ENCODE measurements at regions not wholly inside any gene's neighbourhood (a gene's known extent, or its start where the extent isn't known, plus 50 kb on each side); places are given as distances from the start of the nearest gene placed in this dataset.

DNA sequence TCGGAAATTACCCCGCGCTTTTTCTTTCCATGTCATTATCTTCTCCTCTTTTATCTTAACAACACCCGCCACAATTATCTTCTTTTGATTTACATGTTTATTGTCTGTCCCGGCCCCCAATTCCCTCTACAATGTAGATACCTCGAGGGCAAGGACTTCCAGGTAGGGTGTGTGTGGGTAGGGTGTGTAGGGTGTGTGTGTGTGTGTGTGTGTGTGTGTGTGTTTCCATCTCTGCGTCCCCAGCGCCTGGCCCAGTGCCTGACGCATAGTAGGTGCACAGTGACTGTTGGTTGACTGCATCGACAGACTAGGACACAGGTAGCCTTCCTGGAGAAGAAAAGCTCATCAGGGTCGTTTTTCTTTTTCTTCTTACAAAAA lies 103.1 kb downstream of the UCHL1 start:
- no peak for DNase-seq (ENCODE audit: low spot score)

- DNase-seq (ENCODE audit: low spot score) = peak; percentile 28
Measured at GRCh38 chr4:41360214-41360920, 103.6 kb downstream of the UCHL1 start.

DNA sequence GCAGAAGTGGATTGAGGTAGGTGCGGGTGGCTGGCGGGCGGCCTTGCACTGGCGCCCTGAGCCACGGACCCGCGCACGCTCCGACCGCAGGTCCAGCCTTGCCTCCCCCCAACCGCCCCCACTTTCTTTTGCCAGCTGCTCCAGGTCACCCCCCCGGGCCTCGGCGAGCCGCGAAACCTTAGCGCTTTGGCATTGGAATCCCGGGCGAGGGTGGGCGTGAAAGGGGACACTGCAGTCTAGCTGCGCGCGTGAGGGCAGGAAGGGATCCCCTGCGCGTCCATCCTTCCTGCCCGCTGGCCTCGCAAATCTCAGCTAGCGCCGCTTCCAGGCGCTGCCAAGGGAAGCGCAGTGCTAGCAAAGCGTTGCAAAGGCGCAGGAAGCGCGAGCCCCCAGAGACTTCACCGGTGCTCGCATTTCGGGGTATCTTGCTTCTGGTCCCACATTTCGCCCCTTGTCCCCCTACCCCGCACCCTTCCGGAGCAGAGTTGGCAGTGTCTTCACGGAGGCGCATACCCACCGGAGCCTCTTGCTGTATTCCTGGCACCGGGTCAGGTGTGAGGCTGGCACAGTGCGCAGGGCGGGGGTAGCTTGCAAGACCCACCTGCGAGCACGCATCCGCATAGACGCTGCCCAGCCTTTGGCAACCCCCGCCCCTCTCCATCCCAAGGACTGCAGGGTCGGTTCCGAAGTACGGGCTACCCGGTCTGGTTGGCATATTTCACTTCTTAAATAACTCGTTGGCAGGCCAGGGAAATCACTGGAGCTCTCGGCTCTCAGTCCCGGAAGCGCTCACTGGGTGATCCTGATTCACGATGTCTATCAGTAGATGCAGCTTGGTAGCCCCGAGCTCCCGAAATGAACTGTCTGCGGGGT lies 104.4 kb downstream of the UCHL1 start:
- peak; percentile 6 for DNase-seq (ENCODE audit: low spot score)

GRCh38 chr4:41361794-41362526 lies 105.2 kb downstream of the UCHL1 start:
- DNase-seq (ENCODE audit: low spot score) = no peak

DNA sequence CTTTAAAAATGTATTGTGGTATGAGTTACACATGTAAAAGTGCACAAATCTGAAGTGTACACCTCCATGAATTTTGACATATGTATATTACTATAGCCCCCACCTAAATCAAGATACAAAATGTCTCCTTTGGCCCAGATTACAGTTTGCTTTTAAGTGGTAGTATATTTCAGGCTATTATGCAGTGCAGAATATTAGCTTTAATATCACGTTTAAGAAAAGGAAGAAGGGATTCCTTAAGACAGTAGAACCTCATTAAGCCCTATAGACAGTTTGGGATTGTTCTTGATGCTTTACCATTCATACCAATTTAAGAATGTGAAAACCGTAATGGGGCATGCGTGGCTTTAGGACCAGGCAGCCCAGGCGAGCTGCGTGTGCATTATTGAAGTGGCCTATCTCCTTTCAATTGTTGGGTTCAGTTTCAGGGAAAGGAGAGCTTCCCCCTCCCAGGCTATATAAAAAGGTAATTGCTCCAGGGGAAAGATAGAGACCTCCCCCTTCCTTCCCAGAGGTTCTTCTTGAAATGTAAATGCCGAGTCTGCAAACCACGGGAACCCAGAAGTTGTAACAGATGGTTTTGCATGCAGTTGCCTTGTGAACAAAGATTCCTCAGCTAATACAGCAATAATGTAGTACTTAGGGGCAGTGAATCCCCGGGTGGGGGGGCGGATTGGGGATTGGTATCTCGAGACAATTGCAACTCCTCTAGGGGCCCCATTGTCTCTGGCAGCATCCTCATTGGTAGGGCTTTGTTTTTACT lies 106.1 kb downstream of the UCHL1 start:
- no peak for DNase-seq (ENCODE audit: low spot score)

GRCh38 chr4:41363384-41363981 lies 106.8 kb downstream of the UCHL1 start:
- no peak for DNase-seq (ENCODE audit: low spot score)

- no peak for DNase-seq (ENCODE audit: low spot score)
Measured at GRCh38 chr4:41364876-41365275, 108.1 kb downstream of the UCHL1 start.

DNA sequence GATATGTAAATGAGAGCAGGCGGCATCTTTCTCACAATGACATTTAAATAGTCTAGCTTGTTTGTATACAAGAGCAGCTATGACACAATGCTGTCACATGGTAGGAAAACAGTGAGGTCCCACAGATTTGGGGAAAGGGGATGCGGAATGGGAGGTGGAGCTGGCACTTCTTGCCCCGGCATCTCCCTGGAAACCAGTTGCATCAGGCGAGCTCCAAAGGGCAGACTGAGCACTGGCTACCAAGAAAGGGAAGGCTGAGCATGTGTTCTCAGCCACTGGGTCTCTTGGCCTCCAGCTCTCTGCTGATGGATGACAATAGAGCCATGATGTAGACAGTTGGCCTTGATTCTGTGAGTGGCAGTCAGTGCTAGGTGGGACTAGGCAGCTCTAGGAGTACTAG lies 109.0 kb downstream of the UCHL1 start:
- DNase-seq (ENCODE audit: low spot score) = no peak

DNA sequence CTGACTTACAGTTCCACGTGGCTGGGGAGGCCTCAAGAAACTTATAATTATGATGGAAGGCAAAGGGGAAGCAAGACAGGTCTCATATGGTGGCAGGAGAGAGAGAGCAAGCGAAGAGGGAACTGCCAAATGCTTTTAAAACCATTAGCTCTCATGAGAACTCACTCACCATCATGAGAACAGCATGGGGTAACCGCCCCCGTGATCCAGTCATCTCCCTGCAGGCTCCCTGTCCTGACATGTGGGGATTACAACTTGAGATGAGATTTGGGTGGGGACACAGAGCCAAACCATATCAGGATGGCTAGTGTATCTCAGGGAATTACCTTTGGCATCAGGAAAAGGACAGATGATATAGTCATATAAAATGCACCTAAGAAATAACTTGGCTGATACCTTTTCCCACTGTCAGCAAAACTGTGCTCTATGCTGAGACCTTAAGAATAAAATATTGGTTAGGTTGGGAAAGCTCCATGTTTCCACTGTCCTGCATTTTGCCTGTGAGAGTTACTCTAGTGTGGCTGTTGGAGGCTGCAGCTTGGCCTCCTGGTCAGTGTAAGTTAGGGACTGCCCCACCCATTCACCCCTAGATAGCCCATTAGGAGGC lies 110.3 kb downstream of the UCHL1 start:
- no peak for DNase-seq (ENCODE audit: low spot score)

DNA sequence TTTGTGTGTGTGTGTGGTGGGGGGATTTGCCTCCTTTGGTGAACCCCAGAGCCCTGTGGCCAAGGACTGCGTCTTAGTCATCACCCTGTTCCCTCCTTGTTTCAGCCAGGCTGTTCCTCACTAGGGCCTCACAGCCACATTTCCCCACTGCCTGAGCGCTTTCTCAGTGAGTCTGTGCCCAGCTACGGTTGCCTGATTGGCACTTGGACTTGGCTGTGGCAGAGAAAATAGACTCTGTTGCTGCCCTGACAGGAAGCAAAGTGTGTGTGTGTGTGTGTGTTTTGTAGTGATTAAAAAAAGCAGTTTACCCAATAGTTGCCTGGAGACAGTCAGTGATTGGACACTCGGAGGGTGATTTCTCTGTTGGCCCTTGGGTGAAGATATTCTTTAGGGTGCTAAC lies 113.0 kb downstream of the UCHL1 start:
- no peak for DNase-seq (ENCODE audit: low spot score)

DNA sequence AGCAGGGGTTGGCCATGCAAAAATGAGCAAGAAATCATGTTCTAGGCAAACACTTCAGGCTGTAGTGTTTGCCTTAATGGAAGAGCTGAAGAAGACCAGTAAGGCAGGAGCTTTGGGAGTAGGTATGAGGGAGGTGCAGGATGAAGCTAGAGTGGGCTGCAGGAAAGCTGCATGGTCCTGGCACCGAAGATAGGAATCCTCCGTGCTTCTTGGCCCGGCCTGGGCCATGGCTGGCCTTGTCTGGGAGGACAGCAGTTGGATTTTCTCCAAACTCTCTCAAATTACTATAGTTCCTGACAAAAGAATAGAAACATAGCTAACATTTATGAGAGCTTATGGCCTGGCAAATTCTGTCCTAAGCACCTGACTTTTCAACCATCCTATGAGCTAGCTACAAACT lies 116.5 kb downstream of the UCHL1 start:
- DNase-seq (ENCODE audit: low spot score) = no peak

GRCh38 chr4:41374490-41374889 lies 117.8 kb downstream of the UCHL1 start:
- DNase-seq (ENCODE audit: low spot score) = no peak

GRCh38 chr4:41375561-41375960 lies 118.8 kb downstream of the UCHL1 start:
- DNase-seq (ENCODE audit: low spot score) = no peak

GRCh38 chr4:41377196-41377595 lies 120.5 kb downstream of the UCHL1 start:
- DNase-seq (ENCODE audit: low spot score) = no peak

- no peak for DNase-seq (ENCODE audit: low spot score)
Measured at GRCh38 chr4:41379230-41379629, 122.5 kb downstream of the UCHL1 start.

GRCh38 chr4:41380511-41381157 lies 123.9 kb downstream of the UCHL1 start:
- DNase-seq (ENCODE audit: low spot score) = no peak

- DNase-seq (ENCODE audit: low spot score) = no peak
Measured at GRCh38 chr4:41381384-41381783, 124.7 kb downstream of the UCHL1 start.

GRCh38 chr4:41384992-41385391 lies 128.3 kb downstream of the UCHL1 start:
- DNase-seq (ENCODE audit: low spot score) = no peak

GRCh38 chr4:41385481-41385880 lies 128.8 kb downstream of the UCHL1 start:
- DNase-seq (ENCODE audit: low spot score) = no peak

DNA sequence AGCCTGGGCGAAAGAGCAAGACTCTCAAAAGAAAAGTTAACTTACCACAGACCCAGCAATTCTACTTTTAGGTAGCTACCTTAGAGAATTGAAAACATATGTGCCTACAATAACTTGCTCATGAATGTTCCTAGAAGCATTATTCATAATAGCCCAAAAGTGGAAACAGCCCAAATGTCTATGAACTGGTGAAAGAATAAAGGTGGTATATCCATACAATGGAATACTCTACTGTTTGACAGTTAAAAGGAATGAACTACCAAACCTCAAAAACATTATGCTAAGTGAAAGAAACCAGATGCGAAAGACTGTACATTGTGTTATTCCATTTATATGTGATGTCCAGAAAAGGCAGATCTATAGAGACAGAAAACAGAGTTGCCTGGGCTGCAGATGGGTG lies 131.4 kb downstream of the UCHL1 start:
- DNase-seq (ENCODE audit: low spot score) = no peak

DNA sequence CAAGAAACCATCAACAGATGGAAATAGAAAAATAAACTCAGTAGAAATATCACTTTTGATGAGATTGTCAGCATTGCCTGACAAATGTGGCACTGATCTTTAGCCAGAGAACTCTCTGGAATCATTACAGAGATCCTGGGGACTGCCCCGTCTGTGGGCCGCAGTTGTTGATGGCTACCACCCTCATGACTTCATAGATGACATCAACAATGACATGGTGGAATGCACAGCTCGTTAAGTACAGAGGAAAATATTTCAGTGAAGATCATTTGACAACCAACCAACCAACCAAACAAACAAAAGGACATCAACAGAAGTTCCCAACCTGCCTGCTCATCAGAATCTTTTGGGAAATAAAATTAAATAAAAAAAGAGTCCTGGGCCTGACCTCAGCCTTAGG lies 132.6 kb downstream of the UCHL1 start:
- DNase-seq (ENCODE audit: low spot score) = no peak
